ENCODE measurements at regions not wholly inside any gene's neighbourhood (a gene's known extent, or its start where the extent isn't known, plus 50 kb on each side); places are given as distances from the start of the nearest gene placed in this dataset.

- TF ChIP-seq TAF1 (IDR thresholded peaks at IDR 0.05; ENCODE audit: low read depth, low read length) (no peak), POLR2AphosphoS5 (IDR thresholded peaks at IDR 0.05; ENCODE audit: low read depth, low read length) (no peak), POLR2A (IDR thresholded peaks at IDR 0.05; ENCODE audit: low read depth, low read length) (no peak), POU2F2 (IDR thresholded peaks at IDR 0.05; ENCODE audit: low read depth, low read length) (no peak), SPI1 (IDR thresholded peaks at IDR 0.05; ENCODE audit: low read depth, low read length) (no peak), PAX5 (IDR thresholded peaks at IDR 0.05; ENCODE audit: insufficient read depth, low read length, severe bottlenecking) (no peak)
These were observed 568.2 kb downstream of the ANKRD7 start for GRCh38 chr7:118792682-118793081.
